Endothelial cell of umbilical vein (primary cell): ENCODE measurements at regions not wholly inside any gene's neighbourhood (a gene's known extent, or its start where the extent isn't known, plus 50 kb on each side); places are given as distances from the start of the nearest gene placed in this dataset.

ENCODE experiments used
- CTCF ChIP-seq, 2 donors: IDR thresholded peaks; 1 replicate in 1 of 2; 2 replicates in 1 of 2; pipeline ENCODE4 v1.5.1; 2011; ENCODE audit warnings: low read length in 2 of 2, mild to moderate bottlenecking in 2 of 2, moderate library complexity in 2 of 2, control low read depth in 1 of 2, inconsistent platforms in 1 of 2, low read depth in 1 of 2; ENCODE audit not compliant: insufficient read depth in 1 of 2; ENCODE audit errors: extremely low read depth in 1 of 2
- EZH2 ChIP-seq: IDR thresholded peaks from 2 replicates; pipeline ENCODE4 v1.6.1; 2012; ENCODE audit warnings: borderline replicate concordance, low read depth, mild to moderate bottlenecking, moderate library complexity, low read length, inconsistent platforms; ENCODE audit not compliant: severe bottlenecking
- GATA2 ChIP-seq: IDR thresholded peaks from 2 replicates; pipeline ENCODE4 v1.7.0; 2011; ENCODE audit warnings: low read depth, mild to moderate bottlenecking, moderate library complexity, mixed read lengths, low read length; ENCODE audit not compliant: insufficient read length, insufficient read depth
- JUN ChIP-seq: IDR thresholded peaks from 2 replicates; pipeline ENCODE4 v1.6.1; 2011; ENCODE audit warnings: borderline replicate concordance, low read depth; ENCODE audit not compliant: insufficient read length, insufficient read depth
- MAX ChIP-seq: IDR thresholded peaks from 2 replicates; pipeline ENCODE4 v1.6.1; 2011; ENCODE audit not compliant: insufficient read depth, insufficient read length
- POLR2A ChIP-seq: IDR thresholded peaks from 2 replicates; pipeline ENCODE4 v1.6.1; 2012; ENCODE audit warnings: low read depth, mild to moderate bottlenecking, control low read depth, low read length
- POLR2AphosphoS5 ChIP-seq: IDR thresholded peaks from 2 replicates; pipeline ENCODE4 v1.6.1; 2012; ENCODE audit warnings: low read depth, mild to moderate bottlenecking, control low read depth, low read length, moderate library complexity; ENCODE audit not compliant: insufficient read depth

GRCh38 chr2:207327513-207327912 is 161.8 kb upstream of the KLF7 start:
- TF ChIP-seq CTCF (IDR thresholded peaks at IDR 0.05; ENCODE audit: extremely low read depth in 1 of 2, insufficient read depth in 1 of 2, low read depth in 1 of 2, low read length in 2 of 2) = no peak
- TF ChIP-seq POLR2AphosphoS5 = no peak
- TF ChIP-seq JUN = no peak
- TF ChIP-seq EZH2 = no peak
- TF ChIP-seq GATA2 = no peak
- no peak for TF ChIP-seq POLR2A
- no peak for TF ChIP-seq MAX
